GM23248 (cell line): ENCODE measurements at regions not wholly inside any gene's neighbourhood (a gene's known extent, or its start where the extent isn't known, plus 50 kb on each side); places are given as distances from the start of the nearest gene placed in this dataset.

Experiments
- EZH2 ChIP-seq: fragments of 200-600 bp; sonication (generic); IDR thresholded peaks from 2 replicates; pipeline ENCODE4 v1.6.1; 2018; ENCODE audit warnings: antibody characterized with exemption, mild to moderate bottlenecking; ENCODE audit not compliant: insufficient read depth, poor library complexity, severe bottlenecking
- EZH2phosphoT487 ChIP-seq: fragments of 200-600 bp; sonication (generic); IDR thresholded peaks from 2 replicates; pipeline ENCODE4 v1.6.1; 2018; ENCODE audit warnings: antibody characterized with exemption, moderate library complexity, mild to moderate bottlenecking, low read depth; ENCODE audit not compliant: insufficient read depth

- TF ChIP-seq EZH2 = no peak
- TF ChIP-seq EZH2phosphoT487 = no peak
These were observed 169.2 kb upstream of the HS6ST1 start for GRCh38 chr2:128487650-128488387.
